Superior temporal gyrus (tissue), 1 donor: ENCODE measurements at regions not wholly inside any gene's neighbourhood (a gene's known extent, or its start where the extent isn't known, plus 50 kb on each side); places are given as distances from the start of the nearest gene placed in this dataset.
A peak's percentile ranks its signal among the peaks of the same experiment; 100 is the strongest.
"Not testable (repeated sequence)": the region's sequence is repeated elsewhere in the genome, so short reads cannot be mapped to it uniquely, and the experiment has no call there.

ENCODE experiments used
- DNase-seq: peaks from one replicate; pipeline ENCODE4 v3.0.0-alpha.2; 2016; ENCODE audit errors: extremely low spot score

- no peak for DNase-seq
These were observed 1400.0 kb upstream of the ALCAM start for GRCh38 chr3:103966749-103967148.

DNA sequence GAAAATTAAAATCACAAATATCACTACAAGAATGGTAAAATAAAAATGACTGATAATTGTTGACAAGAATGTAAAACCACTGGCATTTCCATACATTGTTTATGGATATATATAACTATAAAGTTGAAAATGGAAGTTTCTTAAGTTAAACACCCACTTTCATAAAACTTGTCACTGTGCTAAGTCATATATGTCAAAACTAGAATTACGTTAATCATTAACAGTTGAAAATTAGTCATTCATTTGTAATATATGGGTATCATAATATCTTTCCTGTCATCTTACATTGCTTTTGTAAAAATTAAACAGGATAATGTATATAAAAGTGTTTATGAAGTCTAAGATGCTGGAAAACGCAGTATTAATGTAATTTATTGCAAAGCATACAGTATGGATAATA, 1398.6 kb upstream of the ALCAM start:
- DNase-seq: no peak

- DNase-seq: no peak
These were observed 1398.0 kb upstream of the ALCAM start for GRCh38 chr3:103968751-103969150.

DNA sequence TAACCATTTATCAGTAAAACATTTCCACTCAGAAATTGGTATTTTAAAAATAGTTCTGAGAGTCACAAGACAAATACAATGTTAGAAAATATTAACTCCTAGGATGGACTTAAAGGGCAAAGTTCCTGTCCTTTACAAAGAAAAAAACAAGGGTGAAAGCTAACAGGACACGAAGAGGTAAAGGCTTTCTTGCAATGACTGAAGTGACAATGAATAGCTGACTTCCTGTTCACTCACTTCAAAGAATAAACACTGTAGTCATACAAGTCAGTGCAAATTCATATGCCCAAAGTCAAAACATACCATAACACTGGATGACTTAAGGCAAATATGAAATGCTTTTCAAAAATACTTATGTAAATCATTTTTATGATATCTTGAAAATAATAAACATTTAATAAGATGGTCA, 1389.8 kb upstream of the ALCAM start:
- DNase-seq: no peak

DNA sequence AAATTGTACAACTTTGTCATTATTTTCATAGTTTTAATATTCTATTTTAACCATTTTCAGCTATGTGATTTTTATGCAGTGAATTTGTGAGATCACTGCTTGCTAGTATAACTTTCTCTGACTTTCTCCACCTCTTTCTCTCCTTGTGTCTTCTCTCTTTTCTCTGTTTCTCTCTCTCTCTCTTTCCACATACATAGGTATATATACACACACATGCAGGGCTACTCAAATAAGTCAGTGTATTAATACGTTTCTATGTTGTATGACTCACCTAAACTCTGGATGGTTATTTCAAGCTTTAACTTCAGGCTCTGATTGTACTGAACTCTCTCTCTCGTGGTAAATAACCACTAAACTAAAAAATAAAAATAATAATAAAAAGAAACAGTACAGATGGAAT, 1389.3 kb upstream of the ALCAM start:
- no peak for DNase-seq

GRCh38 chr3:103991461-103992115, 1375.1 kb upstream of the ALCAM start:
- DNase-seq: no peak

- no peak for DNase-seq
These were observed 1374.2 kb upstream of the ALCAM start for GRCh38 chr3:103992469-103992868.

DNA sequence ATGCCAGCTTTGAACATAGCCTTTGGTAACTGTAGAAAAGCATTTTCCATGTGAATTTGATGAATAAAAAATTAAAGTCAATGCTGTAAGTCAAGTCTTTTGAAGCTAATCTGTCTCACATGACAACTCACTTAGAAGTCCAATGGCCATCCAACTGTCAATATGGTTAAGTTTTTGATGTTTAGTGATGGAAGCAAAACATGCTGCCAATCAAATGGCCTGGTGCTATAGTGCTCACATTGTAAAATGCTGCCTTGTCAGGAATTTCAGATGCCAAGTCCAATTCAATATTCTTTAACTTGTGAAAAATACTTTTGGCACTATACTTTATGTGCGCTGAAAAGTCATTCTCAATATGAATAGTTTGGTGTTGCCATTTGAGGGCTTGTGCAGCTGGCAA, 1361.8 kb upstream of the ALCAM start:
- no peak for DNase-seq

DNA sequence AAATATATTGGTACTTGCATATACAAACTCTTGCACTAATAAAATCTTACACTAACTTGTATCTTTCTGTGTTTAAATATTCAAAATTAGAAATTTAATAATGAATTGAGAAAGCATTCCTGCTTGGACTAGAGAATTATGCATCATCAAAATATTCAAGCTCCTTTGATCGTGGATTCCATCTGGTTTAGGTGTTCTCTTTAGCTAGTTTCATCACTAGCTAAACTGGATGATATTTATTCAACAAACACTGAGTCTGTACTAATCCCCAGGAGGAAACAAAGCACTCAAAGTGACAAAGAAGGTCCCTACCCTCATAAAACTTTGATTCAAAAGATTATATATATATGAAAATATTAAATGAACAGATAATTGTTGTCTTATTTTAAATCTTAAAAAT, 1360.9 kb upstream of the ALCAM start:
- no peak for DNase-seq

GRCh38 chr3:104018541-104018940, 1348.2 kb upstream of the ALCAM start:
- no peak for DNase-seq

GRCh38 chr3:104031598-104031997, 1335.1 kb upstream of the ALCAM start:
- DNase-seq: no peak

- no peak for DNase-seq
These were observed 1334.4 kb upstream of the ALCAM start for GRCh38 chr3:104032283-104032682.

GRCh38 chr3:104040896-104041295, 1325.8 kb upstream of the ALCAM start:
- DNase-seq: no peak

- DNase-seq: peak; percentile 22
These were observed 1323.6 kb upstream of the ALCAM start for GRCh38 chr3:104043001-104043543.

DNA sequence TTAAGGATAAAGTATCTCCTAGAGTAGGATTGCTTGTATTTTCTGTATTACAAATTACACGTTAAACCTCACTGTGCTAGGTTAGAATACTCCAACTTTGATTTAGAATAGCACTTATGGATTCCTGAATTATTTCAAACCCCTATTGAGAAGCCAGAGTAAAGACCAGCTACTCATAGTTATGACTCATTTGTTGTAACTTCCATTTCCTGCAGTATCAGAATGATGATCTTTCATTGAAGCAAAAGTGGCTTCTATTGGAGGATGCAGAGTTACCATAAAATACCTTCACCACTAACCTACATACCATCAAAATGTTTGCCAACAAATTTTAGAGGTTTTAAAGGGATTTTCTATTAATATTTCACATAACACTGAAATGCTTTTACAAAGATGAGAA, 1322.7 kb upstream of the ALCAM start:
- no peak for DNase-seq

GRCh38 chr3:104066658-104067057, 1300.1 kb upstream of the ALCAM start:
- peak; percentile 9 for DNase-seq

GRCh38 chr3:104069114-104069513, 1297.6 kb upstream of the ALCAM start:
- no peak for DNase-seq

GRCh38 chr3:104070906-104071305, 1295.8 kb upstream of the ALCAM start:
- DNase-seq: no peak

GRCh38 chr3:104080088-104080626, 1286.6 kb upstream of the ALCAM start:
- no peak for DNase-seq

GRCh38 chr3:104088738-104089137, 1278.0 kb upstream of the ALCAM start:
- peak; percentile 6 for DNase-seq

GRCh38 chr3:104089987-104090386, 1276.7 kb upstream of the ALCAM start:
- not testable (repeated sequence) for DNase-seq

- DNase-seq: no peak
These were observed 1265.0 kb upstream of the ALCAM start for GRCh38 chr3:104101736-104102135.

DNA sequence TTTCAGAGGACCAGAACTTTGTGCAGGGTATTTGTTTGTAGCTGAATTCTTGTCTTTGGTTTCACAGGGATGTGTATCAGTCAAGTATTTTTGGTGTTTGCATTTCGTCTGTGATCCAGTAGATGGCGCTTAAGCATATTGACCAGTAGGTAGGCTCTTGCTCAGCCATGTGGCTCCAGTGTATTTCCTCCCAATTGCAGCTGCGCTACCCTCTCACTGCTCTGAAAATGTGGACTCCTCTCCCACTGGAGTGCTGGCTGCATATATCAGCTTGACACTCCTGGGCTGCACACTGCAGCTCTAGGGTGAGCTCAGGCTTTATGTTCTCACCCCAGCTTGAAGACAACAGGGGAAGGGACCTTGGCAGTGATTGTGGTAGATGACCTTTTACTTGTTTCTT, 1264.3 kb upstream of the ALCAM start:
- peak; percentile 60 for DNase-seq

DNA sequence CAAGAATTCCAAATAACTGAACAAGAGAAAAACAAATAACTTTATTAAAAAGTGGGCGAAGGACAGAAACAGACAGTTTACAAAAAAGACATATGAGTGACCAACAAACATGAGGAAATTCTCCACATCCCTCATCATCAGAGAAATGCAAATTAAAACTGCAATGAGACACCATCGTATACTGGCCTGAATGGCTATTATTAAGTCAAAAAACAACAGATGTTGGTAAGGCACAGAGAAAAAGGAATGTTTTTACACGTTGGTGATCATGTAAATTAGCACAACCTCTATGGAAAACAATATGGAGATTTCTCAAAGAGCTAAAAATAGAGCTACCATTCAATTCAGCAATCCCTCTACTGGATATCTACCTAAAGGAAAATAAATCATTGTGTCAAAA, 1260.4 kb upstream of the ALCAM start:
- no peak for DNase-seq
